HG03280 (cell line): ENCODE measurements at regions not wholly inside any gene's neighbourhood (a gene's known extent, or its start where the extent isn't known, plus 50 kb on each side); places are given as distances from the start of the nearest gene placed in this dataset.

Experiments
- ATAC-seq: cut with Tn5 transposase; IDR thresholded peaks from one replicate; pipeline ENCODE4 v1.9.1; 2021; ENCODE audit warnings: mild to moderate bottlenecking, moderate library complexity; ENCODE audit not compliant: unreplicated experiment

DNA sequence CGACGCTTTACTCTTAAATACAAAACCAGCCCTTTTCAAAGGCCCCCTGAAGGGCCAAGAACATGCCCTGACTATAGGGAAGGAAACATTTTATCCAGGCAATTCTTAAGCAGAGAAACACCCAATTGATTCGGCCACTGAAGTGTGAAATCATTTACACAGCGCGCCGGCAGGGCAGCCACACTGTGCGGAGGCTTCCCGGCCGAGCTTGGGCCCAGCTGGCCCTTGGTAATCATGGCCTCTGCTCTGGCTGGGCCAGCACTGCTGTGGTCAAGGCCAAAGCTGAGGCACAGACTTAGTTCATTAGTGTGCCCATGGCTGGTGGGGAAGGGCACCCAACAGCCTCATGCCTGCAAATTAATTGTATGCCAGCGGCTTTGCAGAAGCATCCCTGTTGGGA lies 143.7 kb upstream of the HABP2 start:
- no peak for ATAC-seq

DNA sequence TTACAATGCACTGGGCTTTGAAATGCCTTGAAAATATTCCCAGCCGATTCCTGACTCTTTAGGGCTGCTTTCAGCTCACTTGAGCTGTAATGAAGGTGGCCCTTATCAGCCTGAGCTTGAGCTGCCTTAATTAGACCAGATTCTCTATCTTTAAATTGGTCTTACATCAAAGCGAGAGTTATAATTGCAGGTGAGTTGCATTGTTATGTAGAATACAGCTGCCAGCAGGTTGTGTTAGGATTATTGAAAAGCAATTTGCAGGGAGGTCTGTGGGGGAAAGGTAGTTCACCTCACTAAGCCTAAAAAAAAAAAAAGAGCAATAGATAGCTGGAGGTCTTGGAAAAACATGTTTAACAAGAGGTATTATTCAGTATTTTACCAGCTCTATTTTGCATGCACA lies 142.2 kb upstream of the HABP2 start:
- ATAC-seq: no peak

DNA sequence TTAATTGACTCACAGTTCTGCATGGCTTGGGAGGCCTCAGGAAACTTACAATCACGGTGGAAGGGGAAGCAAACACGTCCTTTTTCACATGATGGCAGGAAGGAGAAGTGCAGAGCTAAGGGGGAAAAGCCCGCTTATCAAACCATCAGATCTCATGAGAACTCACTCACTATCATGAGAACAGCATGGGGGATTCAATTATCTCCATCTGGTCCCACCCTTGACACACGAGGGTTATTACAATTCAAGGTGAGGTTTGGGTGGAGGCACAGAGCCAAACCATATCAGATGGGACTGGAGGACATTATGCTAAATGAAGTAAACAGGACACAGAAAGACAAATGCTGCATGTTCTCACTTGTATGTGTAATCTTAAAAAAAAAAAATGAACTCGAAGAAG lies 141.4 kb upstream of the HABP2 start:
- ATAC-seq: no peak

DNA sequence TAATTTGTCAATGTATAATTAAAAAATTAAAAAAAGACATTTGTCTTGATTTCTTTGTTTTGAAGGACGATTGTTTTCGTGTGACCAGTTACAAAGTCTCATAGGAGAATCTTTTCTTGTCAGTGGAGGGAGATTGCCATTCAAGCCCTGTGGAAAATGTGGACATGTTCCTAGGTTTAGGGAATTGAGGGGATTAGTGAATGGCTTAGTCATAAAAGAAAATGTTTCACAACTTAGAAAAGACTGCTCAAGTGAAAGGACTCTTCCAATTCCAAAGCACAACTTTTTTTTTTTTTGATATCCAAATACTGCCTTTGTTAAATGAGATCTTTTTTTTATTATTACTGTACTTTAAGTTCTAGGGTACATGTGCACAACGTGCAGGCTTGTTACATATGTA lies 140.7 kb upstream of the HABP2 start:
- no peak for ATAC-seq

DNA sequence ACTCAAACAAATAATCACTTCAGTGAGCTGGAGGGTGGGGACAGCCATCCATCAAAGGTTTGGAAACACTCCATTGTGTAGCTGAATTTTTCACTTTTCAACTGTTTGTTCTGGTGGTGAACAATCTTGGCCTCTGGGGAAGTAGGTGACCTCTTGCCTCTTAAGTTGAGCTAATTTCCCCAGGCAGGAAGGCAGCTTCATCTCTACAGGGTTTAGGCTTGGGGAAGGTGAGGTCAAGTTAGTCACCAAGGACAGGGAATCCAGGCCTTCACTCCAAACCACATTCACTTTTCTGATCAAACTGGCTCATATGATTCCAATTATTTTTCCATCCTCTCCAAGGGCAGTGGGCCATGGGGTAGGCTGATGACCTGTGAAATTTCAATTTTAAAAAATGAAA lies 138.3 kb upstream of the HABP2 start:
- ATAC-seq: no peak

DNA sequence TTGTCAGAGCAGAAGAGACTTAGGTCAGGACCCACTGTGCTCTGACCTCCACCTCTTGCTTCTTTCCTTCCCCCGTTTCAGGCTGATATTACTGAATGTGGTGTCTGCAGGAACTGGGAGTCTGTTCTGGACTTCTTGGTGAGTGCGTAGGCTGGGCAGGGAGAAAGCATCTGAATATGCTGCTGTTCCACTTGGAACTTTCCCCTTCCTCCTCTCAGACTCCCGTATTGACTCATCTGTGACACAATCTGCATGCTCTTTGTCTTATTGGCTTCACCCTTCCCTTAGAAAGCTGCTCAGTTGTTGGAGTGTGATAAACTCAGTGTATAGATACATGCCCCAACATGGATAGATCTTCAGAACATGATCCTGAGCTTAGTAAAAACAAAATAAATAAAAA lies 137.6 kb upstream of the HABP2 start:
- ATAC-seq: no peak

DNA sequence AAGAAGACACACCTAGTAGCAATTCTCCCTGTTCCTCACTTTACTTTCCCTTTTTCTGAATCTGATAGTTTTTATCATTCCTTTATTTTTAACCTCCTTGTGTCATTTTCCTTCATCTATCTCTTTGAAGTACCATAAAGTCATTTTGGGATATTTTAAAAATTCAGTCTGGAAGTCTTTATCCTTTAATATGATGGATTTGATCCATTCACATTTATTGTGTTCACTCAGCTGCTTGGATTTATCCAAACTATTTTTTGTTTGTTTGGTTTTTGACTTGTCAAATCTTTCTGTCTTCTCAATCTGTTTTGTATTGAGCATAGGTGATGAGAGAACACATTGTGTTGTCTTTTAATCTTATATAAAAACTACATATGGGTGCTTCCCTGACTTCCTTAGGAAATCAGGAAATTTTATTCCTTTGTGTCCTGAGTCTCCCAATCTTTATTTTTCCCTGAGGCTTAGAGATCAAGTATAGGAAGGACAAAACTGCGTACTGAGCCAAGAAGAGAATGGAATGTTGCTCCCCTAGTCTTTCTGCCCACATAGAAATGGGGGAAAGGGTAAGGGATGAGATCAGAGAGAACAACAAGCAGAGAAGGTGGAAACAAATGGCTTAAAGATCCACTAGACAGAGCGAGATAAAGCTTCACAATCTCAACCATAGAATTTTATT lies 132.7 kb upstream of the HABP2 start:
- no peak for ATAC-seq

DNA sequence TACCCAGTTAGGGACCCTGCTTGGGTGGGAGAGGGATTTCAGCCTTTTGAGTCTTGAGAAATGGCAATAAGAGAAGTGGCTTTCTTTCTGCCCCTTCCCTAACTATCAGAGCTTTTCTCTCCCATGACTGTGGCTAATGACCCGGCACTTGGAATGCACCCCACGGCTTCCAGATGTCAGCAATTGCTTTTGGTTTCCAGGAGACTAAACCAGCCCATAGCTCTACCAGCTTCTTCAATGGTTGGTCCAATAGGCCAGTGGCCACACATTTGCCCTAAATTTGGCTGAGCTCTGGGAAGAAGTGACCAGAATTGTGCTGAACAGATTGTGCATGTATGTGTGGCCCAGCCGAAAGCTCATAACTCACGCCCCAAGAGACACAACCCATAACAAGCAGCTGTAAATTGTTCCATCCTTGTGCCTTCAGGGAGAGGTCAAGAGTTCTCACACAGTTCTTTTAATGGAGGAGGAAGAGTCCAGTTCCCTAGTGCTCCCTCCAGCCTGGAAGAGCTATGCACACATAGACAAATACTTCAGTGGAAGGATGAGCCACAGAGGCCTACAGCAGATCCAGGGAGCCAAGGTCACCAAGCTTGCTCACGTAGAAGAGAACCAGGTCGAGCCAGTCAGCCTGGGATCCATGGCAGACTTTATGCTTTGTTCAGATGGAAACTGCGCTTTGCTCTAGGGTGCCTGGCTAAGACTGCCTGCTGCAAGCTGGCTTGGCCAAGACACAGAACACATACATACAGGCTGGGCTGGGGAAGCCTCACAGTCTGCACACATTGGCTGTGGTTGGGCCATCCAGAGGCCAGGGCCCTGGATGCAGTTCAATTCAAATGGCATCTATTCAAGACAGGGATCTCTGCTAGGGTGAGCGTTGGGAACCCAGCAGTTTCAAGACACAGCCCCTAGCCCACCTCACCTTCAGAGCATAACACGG lies 131.8 kb upstream of the HABP2 start:
- ATAC-seq: no peak

DNA sequence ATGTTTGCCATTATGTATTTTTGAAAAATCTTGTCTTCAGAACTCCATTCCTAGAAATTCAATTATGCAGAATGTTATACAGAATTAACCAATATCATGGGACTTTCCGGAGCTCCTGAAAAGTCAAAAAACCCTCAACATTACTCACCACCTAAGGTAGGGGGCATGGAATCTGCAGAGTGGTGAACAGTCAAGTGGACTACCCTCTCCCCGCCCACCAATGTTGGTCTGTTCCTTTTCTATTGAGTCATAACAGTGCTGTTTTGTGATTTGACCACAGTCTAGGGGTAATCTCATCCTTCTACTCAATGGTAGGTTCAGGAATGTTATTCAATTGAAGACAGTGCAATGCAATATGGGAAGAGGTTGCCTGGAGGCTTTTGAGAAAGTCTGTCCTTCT lies 130.5 kb upstream of the HABP2 start:
- no peak for ATAC-seq

DNA sequence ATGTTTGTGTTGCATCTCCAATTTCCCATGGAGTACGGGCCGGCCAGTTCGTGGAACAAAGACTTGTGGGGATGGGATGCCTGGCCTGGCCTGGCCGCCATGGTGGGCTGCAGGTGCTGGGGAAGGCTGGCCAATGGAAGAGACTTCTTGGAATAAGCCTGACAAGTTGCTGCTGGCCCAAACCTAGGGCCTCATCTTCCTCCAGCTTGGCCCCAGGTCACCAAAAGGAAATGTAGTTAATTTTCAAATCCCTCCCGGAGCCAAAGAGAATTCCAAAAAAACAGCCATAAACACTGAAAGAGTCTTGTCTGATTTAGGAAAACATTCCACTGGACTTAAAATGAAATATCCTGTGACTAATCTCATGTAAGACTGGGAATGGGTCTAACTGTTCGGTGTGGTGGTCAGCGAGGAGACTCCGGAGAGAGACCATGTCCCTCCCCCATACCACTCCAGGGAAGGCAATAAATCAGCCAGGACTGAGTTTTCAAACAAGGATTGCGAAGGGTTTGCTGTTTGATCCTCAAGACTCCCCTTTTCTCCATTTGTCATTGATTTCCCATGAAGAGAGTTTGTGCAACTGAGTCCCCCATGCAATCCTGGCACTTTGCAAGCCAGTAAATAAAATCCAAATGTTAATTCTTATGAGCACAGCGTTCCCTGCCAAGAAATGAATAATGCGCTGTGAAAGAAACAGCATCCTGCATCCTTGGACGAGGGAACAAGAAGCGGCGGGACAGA lies 128.7 kb upstream of the HABP2 start:
- no peak for ATAC-seq

DNA sequence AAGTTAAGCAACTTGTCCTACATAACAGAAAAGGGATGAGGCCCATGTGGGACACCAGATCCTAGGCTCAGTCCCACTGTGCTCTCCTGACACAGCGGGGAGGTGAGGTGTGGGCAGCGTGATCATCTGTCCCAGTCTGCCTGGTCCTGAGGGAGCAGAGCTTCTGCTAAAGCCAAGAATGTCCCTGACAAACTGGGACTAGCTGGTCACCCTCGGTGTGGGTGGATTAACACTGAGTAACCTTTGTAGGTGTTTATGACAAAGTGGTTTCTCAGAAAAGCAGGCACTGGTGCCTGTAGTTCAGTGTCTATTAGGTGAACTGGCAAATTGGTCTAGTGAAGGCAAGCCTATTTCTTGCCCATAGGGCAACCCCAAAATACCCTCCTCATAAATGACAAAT lies 127.8 kb upstream of the HABP2 start:
- no peak for ATAC-seq

DNA sequence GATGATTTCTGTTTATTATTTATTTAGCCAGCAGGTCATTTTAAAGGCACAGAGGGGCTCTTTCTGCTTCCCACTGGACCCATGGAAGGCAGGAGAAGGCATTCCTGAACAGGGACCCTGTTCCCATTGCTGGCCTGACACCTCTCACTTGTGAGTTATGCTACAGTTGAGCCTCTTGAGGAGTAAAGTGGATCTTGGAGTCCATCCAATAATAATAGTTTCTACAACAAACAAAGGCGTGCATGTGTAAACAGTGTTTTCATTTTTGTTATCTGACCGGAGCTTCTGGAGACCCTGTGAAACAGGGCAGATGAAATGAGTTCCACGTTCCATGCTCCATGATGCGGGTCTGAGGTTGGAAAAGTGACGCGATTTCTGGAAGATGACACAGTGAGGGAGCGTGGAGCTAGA lies 127.3 kb upstream of the HABP2 start:
- no peak for ATAC-seq

DNA sequence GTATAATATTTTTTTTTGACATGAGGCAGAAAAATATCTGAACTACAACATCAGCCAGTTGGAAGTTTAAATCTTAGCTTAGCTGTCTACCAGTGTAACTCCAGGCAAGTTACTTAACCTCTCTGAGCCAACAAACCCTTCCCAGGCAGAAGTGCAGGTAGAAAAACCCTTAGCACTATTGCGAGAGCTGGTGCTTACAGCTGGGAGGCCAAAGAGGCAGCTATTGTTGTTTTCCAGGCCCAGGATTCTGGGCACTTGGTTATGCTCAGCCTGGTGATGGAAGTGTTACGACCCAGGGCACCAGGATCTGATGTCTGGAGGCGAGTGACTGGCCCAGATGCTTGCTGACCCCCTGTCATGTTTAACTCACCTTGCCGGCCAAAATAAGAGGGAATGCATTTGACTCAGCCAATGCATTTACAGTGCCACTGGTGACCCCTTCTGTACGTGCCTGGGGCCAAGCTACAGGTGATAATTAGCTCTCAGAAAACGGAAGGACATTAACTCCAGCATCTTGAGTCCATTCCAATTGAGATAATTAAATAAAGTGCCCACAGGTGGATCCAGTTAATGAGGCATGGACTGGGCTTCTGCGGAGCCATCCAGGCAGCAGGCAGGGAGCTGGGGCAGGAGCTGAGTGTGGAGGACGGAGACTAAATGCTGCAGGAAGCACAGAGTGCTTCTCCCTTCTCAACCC lies 126.5 kb upstream of the HABP2 start:
- ATAC-seq: no peak

DNA sequence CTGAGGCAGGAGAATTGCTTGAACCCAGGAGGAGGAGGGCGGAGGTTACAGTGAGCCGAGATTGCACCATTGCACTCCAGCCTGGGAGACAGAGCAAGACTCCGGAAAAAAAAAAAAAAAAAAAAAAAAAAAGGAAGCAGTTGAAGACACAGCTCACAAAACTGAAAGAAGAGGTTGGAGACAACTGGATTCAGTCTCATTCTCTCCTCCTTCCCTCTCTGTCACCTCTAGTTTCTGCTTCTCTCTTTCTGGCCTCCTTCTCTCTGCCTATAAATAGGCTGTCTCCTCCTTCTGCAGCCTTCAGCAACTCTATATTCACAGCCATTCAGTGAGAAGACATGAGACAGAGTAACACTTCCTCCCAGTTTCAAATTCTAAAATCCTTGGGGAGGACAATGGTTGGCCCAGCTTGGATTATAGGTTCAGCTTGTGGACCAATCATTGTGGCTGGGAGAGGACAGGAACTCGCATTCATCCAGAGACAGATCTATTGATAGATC lies 125.6 kb upstream of the HABP2 start:
- no peak for ATAC-seq

DNA sequence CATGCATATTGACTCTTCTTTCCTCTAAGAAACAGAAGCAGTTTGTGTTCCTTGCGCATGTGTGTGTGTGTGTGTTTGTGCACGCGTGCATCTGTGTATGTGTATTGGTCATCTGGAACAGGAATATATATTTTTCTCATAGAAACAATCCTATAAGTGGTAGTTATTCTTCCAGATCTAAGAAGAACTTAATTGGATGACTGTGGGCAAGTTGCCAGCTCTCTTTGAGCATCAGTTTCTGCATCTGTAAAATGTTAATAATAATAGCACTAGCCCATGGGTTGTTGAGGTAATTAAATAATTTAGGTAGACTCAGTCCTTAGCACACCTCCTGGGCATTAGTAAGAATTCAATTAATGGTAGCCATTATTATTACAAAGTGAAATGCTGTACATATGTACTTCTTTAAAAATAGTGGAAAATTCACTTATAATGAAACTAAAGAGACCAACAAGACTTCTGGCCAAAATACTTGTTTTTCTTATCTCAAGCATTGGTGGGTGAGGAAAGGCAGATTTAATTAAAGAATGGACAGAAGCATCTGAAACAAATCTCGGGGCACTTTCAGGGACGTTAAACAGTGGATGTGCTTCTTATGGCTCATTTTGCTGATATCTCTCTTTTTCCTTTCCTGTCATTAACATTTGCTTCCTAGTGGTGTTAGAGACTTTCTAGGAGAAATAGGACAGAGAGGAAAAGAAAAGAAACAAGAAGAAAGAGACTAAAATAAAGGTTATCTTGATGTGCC lies 124.9 kb upstream of the HABP2 start:
- ATAC-seq: no peak

DNA sequence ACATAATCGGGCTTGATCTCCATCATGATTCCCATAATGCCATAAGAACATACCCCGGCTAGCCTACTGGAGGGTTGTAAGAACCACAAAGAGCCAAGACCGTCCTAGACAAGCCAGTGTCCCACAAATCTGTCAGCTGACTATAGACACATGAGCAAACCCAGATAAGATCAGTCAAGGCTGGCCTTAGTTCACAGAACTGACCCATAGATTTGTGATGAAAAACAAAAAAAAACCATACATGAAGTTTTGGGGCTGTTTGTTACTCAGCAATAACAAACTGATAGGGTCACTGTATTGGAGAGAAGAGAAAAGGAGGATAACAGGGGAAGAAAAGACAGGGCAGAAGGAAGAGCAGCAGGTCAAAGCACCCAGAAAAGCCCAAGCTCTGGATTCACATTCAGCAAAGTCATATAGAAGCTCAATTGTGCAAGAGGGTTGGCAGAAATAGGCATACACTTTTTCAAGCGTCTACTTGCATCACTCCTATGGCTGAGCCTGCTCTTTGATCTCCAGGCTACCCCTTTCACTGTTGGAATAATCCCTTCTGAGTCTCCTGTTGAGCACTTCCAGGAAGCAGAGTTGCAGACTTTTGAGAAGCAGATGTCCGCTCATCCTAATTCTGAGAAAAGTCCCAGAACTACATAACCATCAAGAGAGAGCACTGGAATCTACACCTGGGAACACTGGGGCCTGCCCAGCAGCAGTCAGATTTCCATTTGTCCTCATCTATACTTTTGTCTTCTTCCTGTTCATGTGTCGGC lies 122.0 kb upstream of the HABP2 start:
- ATAC-seq: no peak

DNA sequence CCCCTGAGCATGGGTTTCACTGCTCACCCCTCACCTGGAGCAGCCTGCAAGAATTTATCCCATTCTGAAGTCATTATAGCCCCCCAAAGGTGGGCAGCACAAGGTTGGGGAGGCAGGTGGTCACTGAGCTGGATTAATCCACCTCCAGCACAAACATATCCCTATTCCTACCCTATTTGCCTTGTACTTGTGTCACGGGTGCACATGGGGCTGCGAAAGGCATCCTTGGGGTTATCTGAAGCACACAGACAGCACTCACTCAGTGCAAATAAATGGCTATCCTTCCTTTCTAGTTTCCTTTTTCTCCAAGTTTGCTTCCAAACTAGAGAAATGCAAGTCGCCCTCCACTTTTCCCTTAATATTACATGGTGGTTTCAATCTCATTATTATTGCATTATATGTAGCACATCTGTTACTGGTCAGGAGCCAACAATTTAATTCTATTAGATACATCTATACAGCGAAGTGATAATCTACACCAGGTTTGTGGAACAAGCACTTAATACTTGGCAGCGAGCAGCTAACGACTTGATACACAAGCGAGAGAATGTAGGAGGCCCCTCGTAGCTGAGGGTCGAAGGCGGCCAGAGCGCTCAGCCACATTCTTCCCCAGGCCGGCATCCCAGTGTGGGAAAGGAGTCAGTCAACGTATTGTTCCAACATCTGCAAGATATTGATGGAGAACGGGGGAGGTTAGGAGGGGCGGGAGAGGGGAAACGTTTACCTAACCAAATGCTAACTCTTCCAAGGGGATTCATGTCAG lies 121.3 kb upstream of the HABP2 start:
- no peak for ATAC-seq

DNA sequence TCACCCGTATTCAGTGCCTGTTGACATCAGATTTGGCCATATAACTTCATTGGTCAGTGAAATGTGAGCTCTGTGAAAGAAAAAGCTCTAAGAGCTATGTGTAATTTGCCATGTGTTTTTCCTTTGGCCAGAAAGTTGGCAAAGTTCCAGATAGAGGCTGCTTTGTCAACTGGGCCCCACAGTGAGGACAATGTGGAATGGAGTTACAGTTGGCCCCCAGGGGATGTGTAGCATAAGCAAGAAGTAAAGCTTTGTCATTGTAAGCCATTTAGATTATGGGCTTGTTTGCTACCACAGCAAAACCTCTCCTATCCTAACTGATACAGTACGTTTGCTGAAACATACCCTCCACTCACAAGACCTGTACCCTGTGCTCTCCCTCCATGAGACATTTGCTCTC lies 119.1 kb upstream of the HABP2 start:
- ATAC-seq: no peak

DNA sequence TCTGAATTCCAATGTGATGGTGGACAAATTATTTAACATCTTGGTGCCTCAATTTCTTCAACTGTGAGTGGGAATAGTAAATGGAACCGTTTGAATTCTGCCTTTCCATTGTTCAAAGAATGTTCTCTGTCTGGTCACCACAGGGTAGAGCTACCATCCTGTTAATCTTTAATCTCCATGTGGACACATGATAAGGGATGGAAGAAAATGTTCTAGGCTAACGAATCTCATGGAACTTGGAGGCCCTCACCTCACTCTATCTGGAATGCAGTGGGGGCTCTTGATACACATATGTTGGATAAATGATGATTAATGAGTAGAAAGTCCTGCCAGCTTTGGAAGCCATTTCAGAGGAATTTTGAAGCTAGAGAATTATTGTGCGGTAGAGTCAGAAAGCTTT lies 118.5 kb upstream of the HABP2 start:
- ATAC-seq: no peak
